Esophagus squamous epithelium (tissue), 5 donors: ENCODE measurements at regions not wholly inside any gene's neighbourhood (a gene's known extent, or its start where the extent isn't known, plus 50 kb on each side); places are given as distances from the start of the nearest gene placed in this dataset.

Experiments used
- DNase-seq: peaks from one replicate; lab custom pipeline; 2025; lab: John Stamatoyannopoulos, UW
- H3K27ac ChIP-seq, 4 donors: fragments of 200-600 bp; sonication (generic); one replicate each; pipeline ENCODE4 v1.5.1; 2016 to 2019; ENCODE audit warnings: mild to moderate bottlenecking in 1 of 4
- H3K27me3 ChIP-seq, 4 donors: fragments of 200-600 bp; sonication (generic); 1 replicate in 3 of 4; 2 replicates in 1 of 4; pipeline versions ENCODE4 v1.5.1 to v1.6.0; 2017 to 2021; ENCODE audit warnings: antibody characterized with exemption in 1 of 4
- H3K36me3 ChIP-seq, 3 donors: fragments of 200-600 bp; sonication (generic); one replicate each; pipeline ENCODE4 v1.5.1; 2016 to 2019
- H3K4me1 ChIP-seq, 3 donors: fragments of 200-600 bp; sonication (generic); one replicate each; pipeline ENCODE4 v1.5.1; 2017 to 2019
- H3K4me3 ChIP-seq, 4 donors: fragments of 200-600 bp; sonication (generic); 1 replicate in 3 of 4; 2 replicates in 1 of 4; pipeline ENCODE4 v1.5.1; 2016 to 2019; ENCODE audit warnings: mild to moderate bottlenecking in 2 of 4, moderate library complexity in 1 of 4
- H3K9me3 ChIP-seq, 3 donors: fragments of 200-600 bp; sonication (generic); one replicate each; pipeline ENCODE4 v1.5.1; 2016 to 2019
- CTCF ChIP-seq, 6 experiments: fragments of 450-650 bp in 4 of 6; fragments of 200-600 bp in 2 of 6; sonication (generic) in 2 of 6; IDR thresholded peaks; one replicate each; pipeline ENCODE4 v1.5.1; 2016 to 2019; ENCODE audit warnings: antibody characterized with exemption in 6 of 6, mild to moderate bottlenecking in 4 of 6, moderate library complexity in 4 of 6
- POLR2A ChIP-seq, 4 donors: fragments of 450-650 bp; IDR thresholded peaks; one replicate each; pipeline ENCODE4 v1.6.1; 2017; ENCODE audit warnings: antibody characterized with exemption in 4 of 4, mild to moderate bottlenecking in 4 of 4, moderate library complexity in 3 of 4
- WGBS, 2 donors: methylation state at CpG; one replicate each; pipeline ENCODE4 v1.1.5; 2018; 5-methylcytosine and 5-hydroxymethylcytosine counted together
- intact Hi-C: fragments of 100-400 bp; cut with DNase I; formaldehyde crosslinking; loops from one replicate; pipeline ENCODE4 v1.15.0; 2022
- donor health status: DM: yes; HTN: yes; CAD: no.

- intact Hi-C loops: no loop called here
- WGBS, 2 donors: 69 to 88% methylated on average over 2 of the region's 2 CpGs
- TF ChIP-seq POLR2A (IDR thresholded peaks at IDR 0.05) (no peak), CTCF (IDR thresholded peaks at IDR 0.05) (no peak)
- Histone ChIP-seq H3K36me3 (no peaks in the 10 kb centered on the region), H3K27me3 (no peaks in the 10 kb centered on the region), H3K9me3 (no peaks in the 10 kb centered on the region), H3K4me3 (no peak overlapping the region), H3K27ac (no peak overlapping the region), H3K4me1 (no peaks in the 10 kb centered on the region)
- DNase-seq: no peak
Observed at GRCh38 chr10:108801220-108801619, 1122.1 kb downstream of the XPNPEP1 start.

DNA sequence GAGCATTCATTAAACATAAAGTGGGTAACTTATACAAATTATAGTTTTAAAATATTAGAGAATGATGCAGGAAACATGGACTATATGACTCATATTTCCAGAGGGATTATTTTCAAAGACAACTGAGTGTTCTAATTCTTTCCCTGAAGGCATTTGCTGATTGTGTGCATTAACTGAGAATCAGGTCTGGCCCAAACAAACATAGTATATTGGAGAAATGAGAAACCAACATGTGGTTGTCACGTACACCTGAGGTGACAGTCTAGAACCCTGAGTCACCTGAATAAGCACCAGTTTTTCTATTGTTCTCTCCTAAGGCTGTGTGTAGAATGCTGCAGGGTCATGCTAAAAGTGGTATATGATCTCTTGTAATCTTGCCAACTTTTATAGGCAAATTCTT lies 1125.7 kb downstream of the XPNPEP1 start:
- no peaks in the 10 kb centered on the region for H3K4me1 ChIP-seq
- DNase-seq: no peak
- H3K27me3 ChIP-seq: no peaks in the 10 kb centered on the region
- TF ChIP-seq POLR2A (IDR thresholded peaks at IDR 0.05): no peak
- TF ChIP-seq CTCF (IDR thresholded peaks at IDR 0.05): no peak
- H3K9me3 ChIP-seq: peaks cover 0 to 4% (median 0%) of the 10 kb centered on the region in 3 donors
- H3K27ac ChIP-seq: no peak overlapping the region
- H3K36me3 ChIP-seq: no peaks in the 10 kb centered on the region
- intact Hi-C loops: no loop called here
- no peak overlapping the region for H3K4me3 ChIP-seq
- 48 to 62% methylated on average over 1 of the region's 1 CpG for WGBS, 2 donors

DNA sequence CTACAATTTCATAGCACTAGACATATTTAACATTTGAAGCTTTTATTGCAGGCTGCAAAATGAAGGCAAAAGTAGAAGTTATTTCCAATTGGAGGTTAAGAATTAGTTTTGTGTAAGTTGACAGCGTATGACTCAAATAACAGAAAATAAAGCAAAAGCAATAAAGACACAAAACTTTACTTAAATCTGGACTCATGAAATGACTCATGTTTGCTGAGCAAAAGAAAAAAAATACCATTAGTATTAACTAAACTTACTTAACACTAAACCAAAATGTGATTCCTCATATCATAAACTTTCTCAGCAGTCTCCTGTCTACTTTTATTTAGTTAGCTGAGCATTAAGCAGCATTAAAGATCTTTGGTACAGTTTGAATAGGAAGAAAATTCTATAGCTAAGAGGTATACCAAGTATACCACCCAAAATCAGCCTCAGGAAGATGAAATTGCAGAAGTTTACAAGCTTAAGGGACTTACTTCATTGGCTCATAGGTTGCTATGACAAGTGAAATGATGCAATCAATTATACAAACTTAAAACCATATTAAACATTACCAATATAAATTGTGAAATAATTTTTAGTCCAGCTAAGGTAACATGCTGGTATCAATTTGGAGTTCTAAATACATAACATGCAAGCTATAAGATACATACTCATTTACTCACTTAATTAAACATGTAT lies 1131.4 kb downstream of the XPNPEP1 start:
- WGBS, 2 donors: 52 to 62% methylated on average over 1 of the region's 1 CpG
- intact Hi-C loops: no loop called here

DNA sequence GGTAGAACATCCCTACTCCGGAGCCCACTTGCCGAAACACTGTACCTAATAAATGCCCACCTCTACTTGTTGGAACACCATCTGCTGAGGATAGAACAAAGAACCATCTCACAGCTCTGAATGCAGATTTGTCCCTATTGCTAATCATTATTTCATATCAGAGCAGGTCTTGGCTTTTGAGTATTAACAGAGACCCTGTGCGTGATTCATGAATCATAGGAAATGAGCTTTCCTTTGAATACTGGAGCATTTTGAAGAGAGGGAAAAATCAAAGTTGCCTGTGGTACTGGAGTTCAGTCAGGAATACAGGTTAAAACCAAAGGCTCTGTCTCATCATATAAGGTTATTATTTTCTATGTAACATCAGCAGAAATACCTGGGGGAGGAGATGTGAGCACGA lies 1132.3 kb downstream of the XPNPEP1 start:
- Histone ChIP-seq H3K27ac (no peak overlapping the region), H3K4me3 (no peak overlapping the region), H3K9me3 (peaks cover 0 to 4% (median 0%) of the 10 kb centered on the region in 3 donors), H3K4me1 (no peaks in the 10 kb centered on the region), H3K27me3 (no peaks in the 10 kb centered on the region), H3K36me3 (no peaks in the 10 kb centered on the region)
- 81 to 86% methylated on average over 4 of the region's 4 CpGs for WGBS, 2 donors
- DNase-seq: no peak
- TF ChIP-seq CTCF (IDR thresholded peaks at IDR 0.05) (no peak), POLR2A (IDR thresholded peaks at IDR 0.05) (no peak)
- intact Hi-C loops: no loop called here

More for the DNA sequence above, 1131.4 kb downstream of the XPNPEP1 start:
- Histone ChIP-seq H3K9me3 (peaks cover 0 to 4% (median 0%) of the 10 kb centered on the region in 3 donors), H3K36me3 (no peaks in the 10 kb centered on the region), H3K27ac (no peak overlapping the region), H3K27me3 (no peaks in the 10 kb centered on the region), H3K4me1 (no peaks in the 10 kb centered on the region), H3K4me3 (no peak overlapping the region)
- TF ChIP-seq POLR2A (IDR thresholded peaks at IDR 0.05) (no peak), CTCF (IDR thresholded peaks at IDR 0.05) (no peak)
- DNase-seq: no peak

- 25 to 70% methylated on average over 1 of the region's 1 CpG for WGBS, 2 donors
- TF ChIP-seq CTCF (IDR thresholded peaks at IDR 0.05): no peak
- no peak for TF ChIP-seq POLR2A (IDR thresholded peaks at IDR 0.05)
Observed at GRCh38 chr10:108789919-108790318, 1133.4 kb downstream of the XPNPEP1 start.

More at GRCh38 chr10:108789919-108790318, 1133.4 kb downstream of the XPNPEP1 start:
- intact Hi-C loops: no loop called here
- H3K4me1 ChIP-seq: no peaks in the 10 kb centered on the region
- H3K36me3 ChIP-seq: no peaks in the 10 kb centered on the region
- DNase-seq: no peak
- H3K27ac ChIP-seq: no peak overlapping the region
- peaks cover 0 to 8% (median 0%) of the 10 kb centered on the region in 3 donors for H3K9me3 ChIP-seq
- H3K4me3 ChIP-seq: no peak overlapping the region
- no peaks in the 10 kb centered on the region for H3K27me3 ChIP-seq
